Right atrium auricular region (tissue), 2 donors: ENCODE measurements at regions not wholly inside any gene's neighbourhood (a gene's known extent, or its start where the extent isn't known, plus 50 kb on each side); places are given as distances from the start of the nearest gene placed in this dataset.
A peak's percentile ranks its signal among the peaks of the same experiment; 100 is the strongest.

Source experiments
- DNase-seq: peaks from one replicate; pipeline ENCODE4 v3.0.0-alpha.2; 2019; ENCODE audit warnings: low spot score
- H3K27ac ChIP-seq, 2 donors: fragments of 200-600 bp; sonication (generic); 1 replicate in 1 of 2; 2 replicates in 1 of 2; pipeline ENCODE4 v1.5.1; 2016 to 2019
- H3K27me3 ChIP-seq, 2 donors: fragments of 200-600 bp; sonication (generic); one replicate each; pipeline versions ENCODE4 v1.5.1 to v1.6.0; 2017 to 2019
- H3K36me3 ChIP-seq: fragments of 200-600 bp; sonication (generic); one replicate; pipeline ENCODE4 v1.5.1; 2016
- H3K4me1 ChIP-seq, 2 donors: fragments of 200-600 bp; sonication (generic); one replicate each; pipeline versions ENCODE4 v1.5.1 to v1.6.0; 2017 to 2019
- H3K4me3 ChIP-seq, 2 donors: fragments of 200-600 bp; sonication (generic); 1 replicate in 1 of 2; 2 replicates in 1 of 2; pipeline ENCODE4 v1.5.1; 2017 to 2019; ENCODE audit warnings: mild to moderate bottlenecking in 1 of 2, moderate library complexity in 1 of 2
- H3K9me3 ChIP-seq, 2 donors: fragments of 200-600 bp; sonication (generic); one replicate each; pipeline ENCODE4 v1.5.1; 2019
- TF ChIP-seq, protein P1 (sequence below), 2 donors: fragments of 200-600 bp; sonication (generic); IDR thresholded peaks; one replicate each; pipeline ENCODE4 v1.5.1; 2019; ENCODE audit warnings: antibody characterized with exemption in 2 of 2

DNA sequence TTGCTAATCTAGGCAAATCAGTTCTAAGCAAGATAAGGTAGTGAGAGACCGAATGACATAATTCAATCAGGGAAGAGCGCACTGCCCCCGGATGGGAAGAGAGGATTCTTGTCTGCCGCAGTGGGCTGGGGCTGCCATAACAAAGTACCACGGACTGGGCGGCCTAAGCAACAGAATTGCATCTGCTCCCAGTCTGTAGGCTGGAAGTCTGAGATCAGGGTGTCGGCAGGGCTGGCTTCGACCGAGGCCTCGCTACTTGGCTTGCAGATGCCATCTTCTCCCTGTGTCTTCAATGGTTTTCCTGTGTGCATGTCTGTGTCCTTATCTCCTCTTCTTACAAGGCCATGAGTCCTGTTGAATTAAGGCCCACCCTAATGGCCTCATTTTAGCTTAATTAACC, 59.7 kb upstream of the TMEM72 start:
- no peaks in the 10 kb centered on the region for H3K36me3 ChIP-seq
- H3K4me1 ChIP-seq, result no peaks in the 10 kb centered on the region
- H3K27ac ChIP-seq, result no peak overlapping the region
- no peak overlapping the region for H3K4me3 ChIP-seq
- H3K27me3 ChIP-seq, result no peaks in the 10 kb centered on the region
- H3K9me3 ChIP-seq, result no peaks in the 10 kb centered on the region
- DNase-seq, result no peak
- TF ChIP-seq, protein P1, sequence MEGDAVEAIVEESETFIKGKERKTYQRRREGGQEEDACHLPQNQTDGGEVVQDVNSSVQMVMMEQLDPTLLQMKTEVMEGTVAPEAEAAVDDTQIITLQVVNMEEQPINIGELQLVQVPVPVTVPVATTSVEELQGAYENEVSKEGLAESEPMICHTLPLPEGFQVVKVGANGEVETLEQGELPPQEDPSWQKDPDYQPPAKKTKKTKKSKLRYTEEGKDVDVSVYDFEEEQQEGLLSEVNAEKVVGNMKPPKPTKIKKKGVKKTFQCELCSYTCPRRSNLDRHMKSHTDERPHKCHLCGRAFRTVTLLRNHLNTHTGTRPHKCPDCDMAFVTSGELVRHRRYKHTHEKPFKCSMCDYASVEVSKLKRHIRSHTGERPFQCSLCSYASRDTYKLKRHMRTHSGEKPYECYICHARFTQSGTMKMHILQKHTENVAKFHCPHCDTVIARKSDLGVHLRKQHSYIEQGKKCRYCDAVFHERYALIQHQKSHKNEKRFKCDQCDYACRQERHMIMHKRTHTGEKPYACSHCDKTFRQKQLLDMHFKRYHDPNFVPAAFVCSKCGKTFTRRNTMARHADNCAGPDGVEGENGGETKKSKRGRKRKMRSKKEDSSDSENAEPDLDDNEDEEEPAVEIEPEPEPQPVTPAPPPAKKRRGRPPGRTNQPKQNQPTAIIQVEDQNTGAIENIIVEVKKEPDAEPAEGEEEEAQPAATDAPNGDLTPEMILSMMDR (IDR thresholded peaks at IDR 0.05), result no peak

DNA sequence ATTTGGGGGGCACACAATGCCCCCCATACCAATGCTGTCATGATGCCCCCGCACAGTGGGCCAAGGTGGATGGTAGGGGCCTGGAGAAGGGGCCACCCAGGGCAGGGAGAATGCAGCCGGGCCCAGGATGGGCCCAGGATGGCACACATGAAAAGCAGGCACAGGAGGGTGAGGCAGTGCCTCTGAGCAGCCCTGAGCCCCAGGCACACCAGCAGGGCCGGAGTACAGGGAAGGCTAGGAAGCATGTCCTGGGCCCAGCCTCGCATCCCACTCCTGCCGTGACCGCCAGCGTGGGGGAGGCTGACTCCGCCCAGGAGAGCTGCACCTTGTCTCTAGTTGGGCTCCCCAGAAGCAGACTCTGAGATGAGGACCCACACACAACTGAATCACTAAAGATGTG, 59.3 kb upstream of the TMEM72 start:
- no peak for DNase-seq
- Histone ChIP-seq H3K36me3 (no peaks in the 10 kb centered on the region), H3K27me3 (no peaks in the 10 kb centered on the region), H3K9me3 (no peaks in the 10 kb centered on the region), H3K4me1 (no peaks in the 10 kb centered on the region), H3K27ac (no peak overlapping the region), H3K4me3 (no peak overlapping the region)
- TF ChIP-seq, protein P1 (IDR thresholded peaks at IDR 0.05), result no peak

DNA sequence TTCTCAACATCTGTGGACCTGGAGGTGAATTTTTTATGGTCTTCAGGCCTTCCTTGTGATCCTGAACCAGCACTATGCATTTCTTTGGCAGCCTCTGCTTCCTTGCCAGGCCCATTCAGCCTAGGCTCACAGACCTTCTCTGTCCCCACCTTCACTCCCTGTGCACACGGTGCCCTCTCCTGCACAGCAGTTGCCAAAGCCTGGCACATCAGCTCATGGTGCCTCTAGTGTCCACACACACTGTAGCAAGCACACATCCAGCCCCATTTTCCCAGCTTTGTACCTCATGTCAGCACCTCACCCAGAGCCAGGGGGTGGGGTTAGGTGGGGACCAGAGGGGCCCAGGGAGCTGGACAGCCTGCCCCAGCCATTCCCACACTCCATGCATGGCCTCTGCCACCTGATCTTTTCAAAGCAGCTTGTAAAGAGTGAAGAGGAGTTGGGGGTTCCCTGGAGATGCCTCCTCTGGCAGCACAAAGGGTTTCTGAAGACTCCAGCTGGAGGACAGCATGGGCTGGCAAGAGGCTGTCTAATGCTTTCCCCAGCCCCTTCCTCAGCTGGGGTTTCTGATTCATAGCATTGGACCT, 57.9 kb upstream of the TMEM72 start:
- H3K27me3 ChIP-seq, result no peaks in the 10 kb centered on the region
- no peak overlapping the region for H3K27ac ChIP-seq
- TF ChIP-seq, protein P1 (IDR thresholded peaks at IDR 0.05), result no peak
- H3K36me3 ChIP-seq, result no peaks in the 10 kb centered on the region
- no peak overlapping the region for H3K4me3 ChIP-seq
- peak; percentile 34 for DNase-seq
- no peaks in the 10 kb centered on the region for H3K9me3 ChIP-seq
- H3K4me1 ChIP-seq, result no peaks in the 10 kb centered on the region

DNA sequence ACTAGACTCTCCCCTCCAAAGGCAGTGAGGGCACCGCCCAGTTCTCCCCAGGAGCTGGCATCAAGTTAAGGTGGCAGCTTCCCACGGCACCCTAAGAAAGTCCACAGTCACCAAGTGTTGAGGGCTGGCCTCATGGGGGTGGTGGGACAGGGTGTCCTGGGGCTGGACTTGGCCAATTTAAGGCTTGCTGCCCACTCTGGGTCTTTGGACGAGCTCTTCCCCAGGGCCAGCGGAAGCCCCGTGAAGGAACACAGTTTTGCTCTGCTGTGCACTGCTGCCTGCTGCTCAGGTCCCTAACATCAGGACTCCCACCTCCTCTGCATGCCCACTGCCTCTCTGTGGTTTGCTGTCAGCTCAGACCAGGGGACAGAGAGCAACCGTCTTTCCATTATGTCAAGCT, 57.3 kb upstream of the TMEM72 start:
- DNase-seq, result peak; percentile 26
- H3K27ac ChIP-seq, result no peak overlapping the region
- no peaks in the 10 kb centered on the region for H3K4me1 ChIP-seq
- TF ChIP-seq, protein P1 (IDR thresholded peaks at IDR 0.05), result no peak
- H3K9me3 ChIP-seq, result no peaks in the 10 kb centered on the region
- no peaks in the 10 kb centered on the region for H3K27me3 ChIP-seq
- no peaks in the 10 kb centered on the region for H3K36me3 ChIP-seq
- H3K4me3 ChIP-seq, result no peak overlapping the region

DNA sequence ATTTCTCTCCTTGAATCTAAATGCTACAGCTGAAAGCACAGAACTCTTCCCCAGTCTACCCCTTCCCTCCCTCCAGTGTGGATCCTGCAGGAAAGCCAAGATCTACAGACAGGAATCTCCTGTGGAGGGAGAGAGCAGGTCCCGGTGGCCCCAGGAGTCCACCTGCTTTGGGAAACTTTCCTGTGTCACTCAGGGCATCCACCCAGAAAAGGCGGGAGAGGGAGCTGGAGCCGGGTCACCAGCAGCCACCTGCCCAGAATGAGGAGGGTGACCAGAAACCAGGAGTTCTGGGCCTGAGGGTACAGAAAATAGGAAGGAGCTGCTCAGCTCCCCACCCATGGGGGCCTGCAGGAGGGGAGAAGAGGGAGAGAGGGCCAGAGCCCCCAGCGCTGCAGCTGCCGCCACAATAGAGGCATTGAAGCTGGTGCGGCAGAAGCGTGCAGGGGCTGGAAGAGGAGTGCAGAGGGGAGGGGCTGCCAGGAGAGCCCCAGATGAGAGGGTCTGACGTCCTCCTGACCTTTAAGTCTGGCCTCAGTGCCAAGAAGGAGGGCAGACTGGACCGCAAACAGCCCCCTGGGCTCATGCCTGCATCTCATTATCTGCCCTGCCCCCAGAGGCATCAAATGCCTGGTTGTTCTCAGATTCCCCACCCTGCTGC, 56.3 kb upstream of the TMEM72 start:
- Histone ChIP-seq H3K36me3 (no peaks in the 10 kb centered on the region), H3K4me3 (no peak overlapping the region), H3K27me3 (no peaks in the 10 kb centered on the region), H3K27ac (no peak overlapping the region), H3K9me3 (no peaks in the 10 kb centered on the region), H3K4me1 (no peaks in the 10 kb centered on the region)
- TF ChIP-seq, protein P1 (IDR thresholded peaks at IDR 0.05), result no peak
- peak; percentile 44 for DNase-seq

DNA sequence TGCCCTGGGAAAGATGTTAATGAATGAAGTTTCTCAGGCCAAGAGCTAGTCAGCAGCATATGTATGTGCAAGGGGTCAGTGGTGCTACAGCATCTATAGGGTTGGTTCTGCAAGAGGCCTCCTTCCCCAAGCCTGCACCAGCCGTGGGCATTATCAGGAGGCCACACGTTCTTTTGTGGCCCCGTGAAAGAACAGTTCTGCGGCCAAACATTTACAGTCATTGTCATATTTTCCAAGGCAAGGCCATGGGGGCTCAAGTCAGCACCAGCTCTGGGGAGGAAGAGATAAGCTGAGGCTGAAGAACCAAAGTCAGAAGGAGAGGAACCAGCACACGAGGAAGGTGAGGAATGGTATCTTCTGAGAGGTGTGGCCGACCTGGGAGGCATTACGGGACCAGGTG, 54.4 kb upstream of the TMEM72 start:
- H3K27me3 ChIP-seq, result no peaks in the 10 kb centered on the region
- DNase-seq, result no peak
- TF ChIP-seq, protein P1 (IDR thresholded peaks at IDR 0.05), result no peak
- H3K4me3 ChIP-seq, result no peak overlapping the region
- H3K9me3 ChIP-seq, result no peaks in the 10 kb centered on the region
- H3K27ac ChIP-seq, result no peak overlapping the region
- H3K36me3 ChIP-seq, result no peaks in the 10 kb centered on the region
- peaks cover 0 to 9% of the 10 kb centered on the region in 2 donors for H3K4me1 ChIP-seq
